ENCODE measurements at regions not wholly inside any gene's neighbourhood (a gene's known extent, or its start where the extent isn't known, plus 50 kb on each side); places are given as distances from the start of the nearest gene placed in this dataset.

DNA sequence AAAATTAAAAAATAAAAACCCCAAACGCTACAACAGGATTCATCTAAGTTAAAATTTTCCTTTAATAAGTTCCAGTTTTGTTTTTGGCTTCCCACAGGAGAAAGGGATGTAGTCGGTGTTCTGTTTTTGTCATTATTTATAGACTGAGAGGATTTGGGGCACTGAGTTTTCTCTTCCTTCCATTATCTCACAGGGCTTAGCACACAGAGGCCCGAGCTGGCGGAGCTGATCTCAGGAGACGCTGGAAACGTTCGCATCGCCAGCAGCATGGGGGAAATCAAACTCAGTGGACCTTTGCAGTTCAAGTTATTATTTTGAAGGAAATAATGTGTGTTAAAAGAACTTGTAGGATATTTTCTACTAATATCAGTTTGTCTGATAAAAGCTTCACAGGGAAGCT, 669.7 kb upstream of the SALL3 start:
- TF ChIP-seq, protein P1, sequence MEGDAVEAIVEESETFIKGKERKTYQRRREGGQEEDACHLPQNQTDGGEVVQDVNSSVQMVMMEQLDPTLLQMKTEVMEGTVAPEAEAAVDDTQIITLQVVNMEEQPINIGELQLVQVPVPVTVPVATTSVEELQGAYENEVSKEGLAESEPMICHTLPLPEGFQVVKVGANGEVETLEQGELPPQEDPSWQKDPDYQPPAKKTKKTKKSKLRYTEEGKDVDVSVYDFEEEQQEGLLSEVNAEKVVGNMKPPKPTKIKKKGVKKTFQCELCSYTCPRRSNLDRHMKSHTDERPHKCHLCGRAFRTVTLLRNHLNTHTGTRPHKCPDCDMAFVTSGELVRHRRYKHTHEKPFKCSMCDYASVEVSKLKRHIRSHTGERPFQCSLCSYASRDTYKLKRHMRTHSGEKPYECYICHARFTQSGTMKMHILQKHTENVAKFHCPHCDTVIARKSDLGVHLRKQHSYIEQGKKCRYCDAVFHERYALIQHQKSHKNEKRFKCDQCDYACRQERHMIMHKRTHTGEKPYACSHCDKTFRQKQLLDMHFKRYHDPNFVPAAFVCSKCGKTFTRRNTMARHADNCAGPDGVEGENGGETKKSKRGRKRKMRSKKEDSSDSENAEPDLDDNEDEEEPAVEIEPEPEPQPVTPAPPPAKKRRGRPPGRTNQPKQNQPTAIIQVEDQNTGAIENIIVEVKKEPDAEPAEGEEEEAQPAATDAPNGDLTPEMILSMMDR (IDR thresholded peaks at IDR 0.05; ENCODE audit: low read depth, low read length, poor library complexity, severe bottlenecking) = no peak
- TF ChIP-seq EZH2phosphoT487 (IDR thresholded peaks at IDR 0.05; ENCODE audit: borderline replicate concordance, low read length) = no peak
